NCI-H1417 (cell line): ENCODE measurements at regions not wholly inside any gene's neighbourhood (a gene's known extent, or its start where the extent isn't known, plus 50 kb on each side); places are given as distances from the start of the nearest gene placed in this dataset.

Experiments
- DNase-seq, 3 experiments: peaks; one replicate each; lab custom pipeline; 2025; lab: John Stamatoyannopoulos, UW

DNA sequence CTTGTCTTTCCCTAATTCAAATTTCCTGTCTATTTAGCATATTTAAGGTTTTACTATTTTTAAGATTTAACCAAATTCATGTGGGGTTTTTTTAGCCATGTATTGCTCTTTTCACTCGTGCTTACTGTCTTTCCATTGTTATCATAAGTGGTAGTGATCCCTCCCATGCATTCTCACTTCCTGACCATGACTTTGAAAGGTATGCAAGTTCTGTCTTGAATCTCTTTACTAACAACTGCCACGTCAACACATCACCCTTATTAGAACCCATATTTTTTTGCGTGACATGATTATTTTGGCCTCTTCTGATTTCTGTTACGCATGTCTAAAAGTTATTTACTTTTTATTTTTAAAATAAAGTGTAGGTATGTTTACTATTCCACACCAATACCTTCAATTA lies 94.7 kb upstream of the CDH6 start:
- DNase-seq = no peak

DNA sequence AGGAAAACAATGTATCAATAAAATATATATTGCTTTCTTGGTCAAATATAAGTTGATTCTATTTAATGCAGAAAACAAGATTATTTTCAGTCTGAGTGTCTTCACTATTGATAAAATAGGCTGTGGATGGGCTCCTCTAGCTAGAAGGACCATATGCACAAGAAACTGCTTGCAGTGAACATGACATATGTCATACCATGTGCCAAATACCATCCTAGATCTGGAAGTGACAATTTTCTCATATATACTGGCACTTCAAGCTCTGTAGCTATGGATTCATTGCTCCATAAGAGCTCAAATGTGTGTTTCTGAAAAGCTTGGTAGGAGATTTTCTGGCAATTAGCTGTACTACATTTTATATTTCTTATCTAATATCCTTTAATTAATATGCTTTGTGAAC lies 95.6 kb upstream of the CDH6 start:
- DNase-seq = no peak

DNA sequence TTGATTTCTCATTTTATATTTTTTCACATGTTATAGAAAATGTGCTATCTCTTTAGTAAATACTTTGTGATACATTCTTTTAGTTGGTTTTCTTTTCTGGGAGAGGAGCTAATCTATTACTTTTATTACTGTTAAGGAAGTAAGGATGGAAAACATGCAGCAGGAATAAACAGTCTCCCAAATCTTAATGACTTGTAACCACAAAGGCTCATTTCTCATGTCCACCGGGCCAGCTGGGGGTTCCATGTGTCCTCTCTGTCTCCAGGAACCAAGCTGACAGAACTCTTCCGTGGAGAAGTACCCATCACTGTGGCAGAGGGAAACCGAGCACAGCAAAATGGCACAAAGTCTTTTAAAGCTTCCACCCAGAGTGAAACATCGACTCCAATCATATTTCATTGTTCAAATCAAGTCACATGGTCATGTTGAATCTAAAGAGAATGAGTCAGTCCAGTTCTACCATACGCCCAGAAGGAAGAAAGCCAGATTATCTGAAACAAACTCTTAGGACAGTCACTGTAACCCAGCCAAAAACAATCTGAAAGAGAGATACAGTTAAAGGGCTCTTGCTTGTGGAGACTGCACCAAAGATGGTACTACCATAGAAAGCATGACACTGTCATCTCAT lies 97.1 kb upstream of the CDH6 start:
- no peak for DNase-seq

DNA sequence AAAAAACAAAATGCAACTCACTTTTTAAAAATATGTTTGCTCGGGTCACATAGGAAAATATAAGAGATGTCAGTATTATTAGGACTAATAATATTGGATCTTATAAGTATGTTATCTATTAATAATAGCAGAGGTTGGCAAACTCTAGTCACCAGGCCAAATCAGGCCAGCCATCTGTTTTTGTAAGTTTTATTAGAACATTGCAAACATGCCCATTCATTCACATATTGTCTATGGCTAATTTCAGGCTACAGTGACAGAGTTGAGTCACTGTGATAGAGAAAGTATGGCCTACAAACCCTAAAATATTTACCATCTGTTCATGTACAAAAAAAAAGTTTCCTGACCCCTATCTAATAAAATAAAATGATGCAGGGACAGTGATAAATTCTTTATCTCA lies 97.7 kb upstream of the CDH6 start:
- DNase-seq = no peak

DNA sequence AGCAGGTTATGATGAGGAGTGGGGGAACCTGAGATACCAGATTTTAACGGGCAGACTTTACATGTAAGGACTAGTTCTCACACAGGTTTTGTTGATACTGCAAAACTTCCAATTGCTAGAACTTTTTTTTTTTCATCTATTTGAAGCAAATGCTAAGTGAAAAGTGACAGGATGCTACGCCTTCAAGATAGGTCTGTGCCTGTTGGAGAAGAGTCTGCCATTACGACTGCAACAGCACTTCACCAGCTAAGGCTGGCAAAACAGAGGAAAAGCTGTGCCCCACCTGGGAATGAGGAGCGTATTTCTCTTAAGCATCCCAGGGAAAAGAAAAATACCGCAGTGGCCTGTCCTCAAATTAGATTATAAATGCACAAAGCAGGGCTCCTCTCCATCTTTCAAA lies 102.0 kb upstream of the CDH6 start:
- DNase-seq = no peak

DNA sequence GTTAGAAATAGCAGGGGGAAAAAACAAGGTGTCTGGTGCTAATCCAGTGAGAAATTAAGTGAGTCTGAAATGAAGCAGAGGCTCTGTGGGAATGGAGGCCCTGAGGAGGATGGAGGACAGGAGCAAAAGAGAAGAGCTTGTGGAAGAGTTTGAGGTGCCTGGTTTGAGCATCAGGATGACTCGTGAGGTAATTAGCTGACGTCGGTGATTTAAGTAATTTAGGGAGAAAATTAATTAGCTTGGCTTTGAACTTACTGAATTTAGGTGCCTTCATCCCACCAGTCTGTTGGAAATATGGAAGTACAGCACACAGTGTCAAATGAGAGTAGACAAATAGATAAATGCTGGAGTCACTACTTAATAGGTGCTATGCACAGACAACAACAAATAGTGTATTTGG lies 103.0 kb upstream of the CDH6 start:
- no peak for DNase-seq

DNA sequence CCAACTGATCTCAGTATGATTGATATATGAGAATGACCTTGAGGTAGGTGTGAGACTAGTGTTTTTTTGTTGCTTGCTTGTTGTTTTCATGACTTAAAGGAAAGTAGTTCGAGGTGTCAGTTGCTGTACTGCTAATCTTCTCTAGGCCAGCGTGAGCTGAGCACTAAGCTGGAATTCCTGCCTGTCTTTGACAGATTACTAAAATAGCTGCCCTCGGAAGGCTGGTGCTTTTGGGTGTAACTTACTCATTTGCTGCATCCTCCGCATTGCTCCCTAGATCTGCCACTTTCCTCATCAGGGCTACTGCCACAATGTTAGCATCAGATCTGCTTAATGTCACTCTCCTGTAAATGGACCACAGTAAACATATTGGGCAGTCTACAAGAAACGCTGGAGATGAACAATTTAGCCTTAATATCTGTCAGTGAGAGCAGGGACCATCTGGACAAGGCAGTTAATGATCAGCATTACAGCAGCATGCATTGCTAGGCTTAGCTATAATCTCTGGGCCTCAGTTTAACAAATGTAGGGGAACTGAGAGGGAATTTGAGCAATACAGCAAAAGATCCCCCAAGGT lies 106.6 kb upstream of the CDH6 start:
- no peak for DNase-seq

DNA sequence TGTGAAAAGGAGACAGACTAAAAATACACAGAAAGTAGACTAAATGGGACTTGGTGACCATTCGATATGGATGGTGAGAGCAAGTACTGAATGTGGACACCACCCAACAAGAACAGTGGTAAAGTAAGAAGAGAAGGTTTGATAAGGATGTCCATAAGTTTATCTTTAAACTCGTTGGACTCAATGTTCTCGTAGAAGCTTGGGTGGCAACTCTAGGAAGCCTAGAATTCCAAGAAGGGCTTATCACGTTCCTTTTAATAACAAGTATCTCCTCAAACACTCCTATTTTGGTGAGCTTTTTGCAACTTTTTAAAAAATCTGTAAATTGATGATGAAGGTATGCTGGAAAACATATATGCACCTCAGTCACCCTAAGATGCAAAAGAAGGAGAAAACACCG lies 108.6 kb upstream of the CDH6 start:
- DNase-seq = no peak

DNA sequence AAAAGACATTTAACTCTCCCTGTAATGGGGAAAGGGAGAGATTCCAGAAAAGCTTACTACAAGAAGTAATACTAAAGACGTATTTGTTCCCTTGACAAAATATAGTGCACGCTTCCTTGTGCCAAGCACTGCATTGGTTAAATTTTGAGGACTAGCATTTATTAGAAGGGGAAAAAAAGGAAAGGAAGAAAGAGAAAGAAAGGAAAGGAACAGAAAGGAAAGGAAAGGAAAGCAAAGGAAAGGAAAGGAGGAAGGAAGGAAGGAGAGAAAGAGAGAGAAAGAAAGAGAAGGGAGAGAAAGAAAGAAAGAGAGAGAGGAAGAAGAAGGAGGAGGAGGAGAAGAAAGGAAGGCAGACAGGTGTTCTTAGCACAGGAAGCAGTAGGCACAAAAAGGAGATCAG lies 110.1 kb upstream of the CDH6 start:
- no peak for DNase-seq

DNA sequence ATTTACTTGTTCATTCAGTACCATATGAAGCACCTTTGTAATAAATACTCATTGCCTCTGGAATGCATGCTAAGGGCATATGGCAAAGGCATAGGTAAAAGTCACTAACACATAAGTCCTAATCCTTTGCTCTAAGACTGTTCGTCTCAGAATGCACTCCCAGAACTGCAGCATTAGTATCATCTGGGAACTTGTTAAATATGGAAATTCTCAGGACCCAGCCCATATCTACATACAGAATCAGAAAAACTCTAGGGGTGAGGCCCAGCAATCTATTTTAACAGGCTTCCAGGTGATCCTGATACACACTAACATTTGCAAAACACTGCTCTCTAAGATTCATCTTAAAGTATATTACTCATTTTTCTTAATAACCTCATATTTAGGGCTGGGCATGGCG lies 113.8 kb upstream of the CDH6 start:
- DNase-seq = no peak

DNA sequence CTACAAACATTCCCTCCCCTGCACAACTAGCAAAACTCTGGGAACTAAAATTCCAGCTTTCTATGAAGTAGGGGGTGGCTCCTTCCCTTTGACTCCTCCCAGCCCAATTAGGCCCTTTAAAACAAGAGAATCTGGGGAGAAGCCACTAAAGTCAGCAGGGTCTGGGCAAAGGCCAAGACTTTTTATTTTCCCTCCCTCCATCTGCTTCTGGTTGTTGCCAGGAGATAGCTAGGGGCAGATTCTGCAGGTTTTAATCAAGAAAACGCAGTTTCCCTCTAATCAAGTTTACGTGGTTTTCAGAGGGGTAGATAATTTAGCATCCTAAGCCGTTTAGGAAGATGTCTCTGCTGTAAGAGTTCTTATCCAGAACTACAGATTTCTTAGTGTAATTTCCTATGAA lies 114.5 kb upstream of the CDH6 start:
- no peak for DNase-seq

DNA sequence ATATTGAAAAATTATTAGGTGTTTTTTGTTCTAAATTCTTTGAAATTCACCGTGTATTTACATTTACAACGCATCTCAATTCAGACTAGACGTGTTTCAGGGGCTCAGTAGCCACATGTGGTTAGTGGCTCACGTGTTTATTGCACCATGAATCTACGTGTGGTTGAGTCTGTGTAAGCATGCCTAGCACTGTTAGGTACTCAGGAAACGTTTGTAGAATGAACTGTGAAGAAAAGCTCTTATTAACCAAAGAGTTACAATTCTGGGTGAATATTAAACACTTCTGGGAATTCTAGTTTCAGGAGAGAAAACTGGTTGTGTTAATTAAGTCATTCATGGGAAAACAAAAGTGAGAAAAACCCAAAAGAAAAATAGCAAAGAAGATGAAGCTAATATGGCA lies 117.5 kb upstream of the CDH6 start:
- no peak for DNase-seq

DNA sequence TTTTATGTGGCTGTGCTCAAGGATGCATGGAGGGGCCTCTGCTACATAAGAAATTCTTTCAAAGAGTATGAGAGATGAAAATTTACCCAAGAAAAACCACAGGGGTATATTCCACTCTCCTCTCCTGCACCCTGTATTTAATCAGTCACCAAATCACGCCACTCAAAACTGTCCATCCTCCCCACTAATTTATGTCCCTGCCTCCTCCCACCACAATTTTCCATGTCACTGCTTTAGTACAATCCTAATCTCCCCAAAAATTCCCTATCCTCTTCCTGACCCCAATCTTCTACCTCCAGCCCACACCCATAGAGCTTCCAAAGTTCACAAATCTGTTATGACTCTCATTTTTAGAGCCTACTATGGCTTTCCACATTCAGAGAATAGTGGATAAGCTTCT lies 125.2 kb upstream of the CDH6 start:
- no peak for DNase-seq

DNA sequence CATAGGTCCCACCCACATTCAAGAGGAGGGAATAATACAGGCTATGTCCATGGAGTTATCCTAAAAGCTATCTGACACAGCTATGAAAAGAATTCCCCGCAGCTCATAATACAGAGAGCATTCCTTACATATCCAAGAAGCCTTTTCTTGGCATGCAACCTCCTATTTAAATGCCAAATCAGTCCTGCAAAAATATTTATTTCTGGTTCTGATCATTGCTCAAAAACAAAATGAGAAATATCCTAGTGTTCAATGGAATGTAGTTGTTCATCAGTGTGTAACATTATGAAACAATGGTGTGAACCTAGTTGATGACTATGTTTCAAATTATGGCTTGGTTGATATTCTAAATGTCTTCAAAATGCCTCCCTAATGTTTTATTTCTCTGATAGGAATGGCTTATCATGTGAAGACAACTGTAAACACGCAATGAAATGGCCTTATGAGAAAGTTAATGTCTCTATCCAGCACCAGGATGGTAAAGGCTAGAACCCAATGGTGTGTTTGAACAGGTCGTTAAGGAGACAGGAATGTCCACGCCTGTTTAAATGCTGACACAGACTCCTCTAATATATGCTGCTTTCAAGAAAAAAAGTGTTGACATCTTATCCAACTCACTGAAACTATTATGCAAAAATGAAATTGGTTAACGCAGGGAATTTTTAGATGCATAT lies 126.7 kb upstream of the CDH6 start:
- DNase-seq = no peak

DNA sequence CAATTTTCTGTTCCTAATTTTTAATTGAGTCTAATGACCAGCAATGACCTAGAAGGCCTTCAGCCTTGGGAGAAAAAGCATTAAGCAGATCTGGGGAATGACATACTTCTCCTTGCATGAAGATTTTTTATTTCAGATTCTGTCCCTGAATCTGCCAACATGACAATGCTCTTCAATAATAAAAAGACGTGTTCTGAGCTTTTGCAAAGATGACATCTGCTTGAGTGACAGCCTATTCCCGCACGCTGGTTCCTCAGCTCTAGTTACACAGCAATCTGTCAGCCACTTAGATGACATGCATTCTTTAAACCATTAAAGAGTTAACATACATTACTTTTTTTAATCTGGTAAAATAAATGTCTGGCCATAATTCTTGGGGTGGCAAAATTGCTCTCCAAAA lies 129.3 kb upstream of the CDH6 start:
- peak in 2 of 3 experiments; percentile 19 to 65 for DNase-seq

DNA sequence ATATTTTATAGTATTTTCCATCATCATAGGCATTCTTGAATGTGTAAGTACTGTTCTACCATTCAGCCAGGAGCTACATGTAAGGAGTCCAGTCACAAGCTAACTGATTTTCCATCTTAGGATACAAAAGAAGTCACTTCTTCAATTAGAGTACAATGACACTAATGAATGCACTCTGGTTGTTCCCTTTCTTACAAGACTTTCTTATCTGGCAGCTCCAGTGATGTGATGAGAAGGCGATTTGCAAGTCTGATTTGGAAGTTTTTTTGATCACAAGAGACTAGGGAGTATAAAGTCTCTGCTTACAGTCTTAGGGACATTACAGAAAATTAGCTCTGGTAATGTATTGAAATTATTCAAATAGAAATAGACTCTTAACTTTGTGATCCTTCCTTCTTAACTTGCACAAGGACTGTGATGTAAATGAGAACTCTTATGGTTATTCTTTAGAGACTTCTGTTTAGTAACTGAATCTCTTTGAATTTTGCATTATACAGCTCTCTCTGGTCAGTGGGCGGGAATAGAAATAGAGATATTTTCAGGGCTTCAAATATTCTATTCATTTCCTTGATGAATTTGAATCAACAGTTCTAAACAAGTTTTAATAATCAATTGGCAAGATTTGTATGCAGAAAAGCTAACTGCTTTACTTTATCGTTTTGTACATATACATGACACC lies 130.4 kb upstream of the CDH6 start:
- no peak for DNase-seq

DNA sequence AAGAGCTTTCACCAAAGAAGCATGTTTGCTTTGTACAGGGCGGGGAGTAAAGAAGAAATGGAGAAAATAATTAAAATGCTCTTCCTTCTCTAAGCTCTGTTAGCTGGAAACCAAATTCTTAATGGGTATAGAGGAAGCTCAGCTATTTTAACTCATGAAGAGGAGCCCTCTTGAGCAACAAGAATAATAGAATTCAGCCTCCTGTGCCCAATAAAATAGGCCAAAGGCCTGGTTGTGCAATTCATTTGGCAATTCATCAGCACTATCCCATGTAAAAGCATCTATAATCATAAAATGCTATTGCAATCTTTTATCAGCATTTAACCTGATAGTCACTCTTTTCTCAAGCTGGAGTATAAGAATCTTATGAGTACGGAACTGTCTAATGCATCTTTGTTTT lies 133.6 kb upstream of the CDH6 start:
- DNase-seq = no peak

DNA sequence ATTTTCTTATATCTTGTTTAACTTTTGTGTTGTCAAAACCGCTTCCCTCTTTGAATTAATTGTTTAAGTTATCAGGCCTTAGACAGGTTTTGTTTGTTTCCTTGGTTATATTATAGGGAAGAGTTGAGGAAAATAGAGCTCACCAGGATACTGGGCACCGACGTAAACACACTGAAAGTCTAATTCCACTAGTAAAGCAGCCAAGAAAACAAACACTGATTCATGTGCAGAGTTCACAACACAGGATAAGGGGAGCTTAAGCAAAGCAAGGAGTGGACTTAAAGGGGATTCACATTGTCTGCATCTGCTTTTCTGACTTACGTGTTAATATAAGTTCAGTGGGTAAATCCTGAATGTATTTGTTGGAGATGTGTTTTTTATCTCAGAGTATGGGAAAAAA lies 139.0 kb upstream of the CDH6 start:
- no peak for DNase-seq

DNA sequence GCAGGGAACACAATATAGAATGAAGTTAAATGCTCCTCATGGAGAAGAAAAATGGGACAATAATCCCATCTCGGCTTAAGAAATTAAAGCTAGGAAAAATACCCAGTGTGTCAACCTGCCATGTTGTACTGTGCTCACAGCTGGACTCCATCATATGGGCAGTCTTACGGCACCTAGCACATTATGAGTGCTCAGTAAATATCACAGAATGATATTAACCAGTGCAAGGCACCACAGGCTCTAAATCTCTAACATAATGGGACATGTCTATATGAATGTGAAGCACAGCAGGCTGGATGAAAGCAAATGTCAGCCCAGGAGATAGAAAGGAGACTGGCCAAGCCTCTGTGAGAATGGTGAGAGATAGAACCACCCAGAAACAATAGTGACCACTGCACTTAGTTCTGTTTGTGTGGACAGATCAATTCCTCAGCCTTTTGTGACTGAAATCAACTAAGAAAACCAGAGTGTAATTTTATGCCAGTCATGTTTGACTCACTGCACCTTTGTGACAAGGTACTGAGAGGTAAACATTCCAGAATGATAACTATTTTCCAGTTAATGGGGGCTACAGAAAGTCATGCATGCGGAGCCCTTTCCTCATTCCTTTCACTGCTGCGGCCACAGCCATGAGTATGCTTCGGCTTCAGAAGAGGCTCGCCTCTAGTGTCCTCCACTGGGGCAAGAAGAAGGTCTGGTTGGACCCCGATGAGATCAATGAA lies 140.4 kb upstream of the CDH6 start:
- peak in 1 of 3 experiments; percentile 42 for DNase-seq

DNA sequence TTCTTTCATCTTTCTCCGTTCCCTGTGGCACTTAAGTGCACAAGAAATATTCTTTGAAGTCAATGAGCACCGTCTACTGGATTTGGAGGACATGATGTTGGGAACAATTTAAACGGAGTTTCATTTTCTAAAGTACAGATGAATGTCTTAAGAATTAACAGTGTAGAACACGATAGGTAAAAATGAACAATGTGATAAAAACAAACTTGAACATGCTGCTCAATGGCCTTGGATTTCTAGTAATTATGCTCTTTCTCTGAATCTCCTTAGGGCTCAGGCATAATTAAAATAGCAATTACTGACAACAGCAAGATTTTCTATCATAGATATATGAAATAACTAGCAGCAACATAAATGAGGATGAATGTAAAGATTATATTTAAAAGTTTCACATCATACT lies 142.2 kb upstream of the CDH6 start:
- no peak for DNase-seq

DNA sequence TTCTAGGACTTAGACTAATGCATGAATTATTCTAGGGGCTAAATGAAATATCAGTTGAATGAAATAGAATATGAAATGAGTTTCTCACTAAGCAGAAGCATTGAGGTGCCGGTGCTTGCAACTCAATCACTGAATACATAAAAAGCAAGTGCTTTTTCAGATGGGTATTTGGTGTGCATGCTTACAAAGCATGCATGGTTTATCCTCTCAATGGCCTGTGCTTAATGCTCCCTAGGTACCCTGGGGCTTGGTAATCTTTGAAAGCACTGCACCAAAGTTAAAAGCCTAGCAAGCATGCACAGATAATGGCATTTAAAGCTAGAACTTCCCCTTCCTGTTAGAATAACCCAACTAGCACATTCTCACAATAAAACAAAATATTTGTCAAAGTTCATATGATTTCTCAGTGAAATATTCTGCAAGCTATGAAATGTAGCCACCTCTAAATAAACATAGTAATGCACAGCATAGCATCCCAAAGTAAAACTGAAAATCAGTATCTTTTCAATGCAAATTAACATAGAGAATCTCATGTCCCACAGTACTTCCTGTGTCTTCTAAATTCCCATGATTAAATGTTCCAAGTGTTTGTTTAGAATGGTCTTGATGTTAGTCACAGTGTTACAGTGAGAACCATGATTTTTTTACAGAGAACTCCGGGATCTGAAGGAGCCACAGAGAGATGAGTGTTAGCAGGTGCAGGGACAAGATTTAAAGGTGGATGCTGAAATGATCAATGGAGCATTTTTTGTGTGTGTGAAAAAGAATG lies 143.4 kb upstream of the CDH6 start:
- no peak for DNase-seq

DNA sequence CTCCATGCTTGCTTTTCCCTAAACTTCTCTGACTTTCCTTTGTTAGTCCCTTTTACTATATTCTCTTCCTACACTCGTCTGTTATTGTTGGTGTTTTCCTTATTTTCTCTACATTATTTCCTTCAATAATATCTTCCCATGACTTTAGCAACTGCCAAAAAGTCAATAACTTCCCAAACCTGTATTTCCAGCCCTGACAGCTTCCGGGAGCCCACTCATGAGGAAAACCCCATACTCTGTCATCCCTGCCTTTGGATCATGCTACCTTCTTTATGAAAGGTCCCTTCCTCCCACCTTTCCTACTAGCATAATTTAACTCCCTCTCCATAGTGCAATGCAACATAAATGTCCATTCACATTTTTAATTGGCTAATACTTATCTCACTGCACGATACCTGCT lies 144.0 kb upstream of the CDH6 start:
- no peak for DNase-seq
